Endodermal cell (in vitro differentiated cells): ENCODE measurements at regions not wholly inside any gene's neighbourhood (a gene's known extent, or its start where the extent isn't known, plus 50 kb on each side); places are given as distances from the start of the nearest gene placed in this dataset.
"Not testable (repeated sequence)": the region's sequence is repeated elsewhere in the genome, so short reads cannot be mapped to it uniquely, and the experiment has no call there.

Experiments
- DNase-seq: peaks from one replicate; pipeline ENCODE4 v3.0.0-alpha.2; 2017
- H3K27ac ChIP-seq: 2 replicates; pipeline ENCODE4 v1.5.1; 2013; ENCODE audit warnings: mild to moderate bottlenecking, low read depth, low read length, moderate library complexity
- H3K27me3 ChIP-seq: 2 replicates; pipeline ENCODE4 v1.6.1; 2013; ENCODE audit warnings: mild to moderate bottlenecking, low read length, moderate library complexity; ENCODE audit not compliant: insufficient read depth, control insufficient read depth, poor library complexity, severe bottlenecking
- H3K36me3 ChIP-seq: 2 replicates; pipeline ENCODE4 v1.7.0; 2013; ENCODE audit warnings: mild to moderate bottlenecking, low read length, moderate library complexity; ENCODE audit not compliant: control insufficient read depth, insufficient read depth
- H3K4me1 ChIP-seq: one replicate; pipeline ENCODE4 v1.7.0; 2013; ENCODE audit warnings: low read length; ENCODE audit not compliant: control insufficient read depth, insufficient read depth
- H3K4me3 ChIP-seq: 2 replicates; pipeline ENCODE4 v1.5.1; 2013; ENCODE audit warnings: mild to moderate bottlenecking, low read length, moderate library complexity
- H3K9ac ChIP-seq: 2 replicates; pipeline ENCODE4 v1.6.1; 2013; ENCODE audit warnings: mild to moderate bottlenecking, low read length, moderate library complexity; ENCODE audit not compliant: poor library complexity, severe bottlenecking; ENCODE audit errors: extremely low read depth
- H3K9me3 ChIP-seq: 2 replicates; pipeline ENCODE4 v1.6.1; 2013; ENCODE audit warnings: mild to moderate bottlenecking, low read length, moderate library complexity; ENCODE audit not compliant: control insufficient read depth
- H3K27ac Mint-ChIP-seq: 2 replicates; pipeline ENCODE4 v1.8.0; 2020; ENCODE audit warnings: mixed read lengths
- H3K27me3 Mint-ChIP-seq: 2 replicates; pipeline ENCODE4 v1.8.0; 2021; ENCODE audit warnings: mild to moderate bottlenecking, mixed read lengths; ENCODE audit not compliant: insufficient read depth
- H3K36me3 Mint-ChIP-seq: 2 replicates; pipeline ENCODE4 v1.8.0; 2020; ENCODE audit warnings: low read depth, mixed read lengths
- H3K4me1 Mint-ChIP-seq: 2 replicates; pipeline ENCODE4 v1.8.0; 2020; ENCODE audit warnings: mixed read lengths
- H3K4me3 Mint-ChIP-seq: 2 replicates; pipeline ENCODE4 v1.8.0; 2020; ENCODE audit warnings: mild to moderate bottlenecking, moderate library complexity, mixed read lengths
- H3K9me3 Mint-ChIP-seq: 2 replicates; pipeline ENCODE4 v1.8.0; 2020; ENCODE audit warnings: mild to moderate bottlenecking, mixed read lengths
- WGBS, 2 experiments: methylation state at CpG; one replicate each; pipeline versions ENCODE4 v1.1.5 to v1.1.7; 2013; ENCODE audit warnings: missing lambda C conversion rate in 2 of 2, mixed read lengths in 1 of 2; ENCODE audit not compliant: insufficient coverage in 1 of 2, insufficient read length in 1 of 2; 5-methylcytosine and 5-hydroxymethylcytosine counted together
- TF ChIP-seq, protein P1 (sequence below): fragments of 200-600 bp; sonication (generic); conservative IDR thresholded peaks from 2 replicates; pipeline ENCODE4 v1.5.0; 2021; ENCODE audit warnings: antibody characterized with exemption, mild to moderate bottlenecking

DNA sequence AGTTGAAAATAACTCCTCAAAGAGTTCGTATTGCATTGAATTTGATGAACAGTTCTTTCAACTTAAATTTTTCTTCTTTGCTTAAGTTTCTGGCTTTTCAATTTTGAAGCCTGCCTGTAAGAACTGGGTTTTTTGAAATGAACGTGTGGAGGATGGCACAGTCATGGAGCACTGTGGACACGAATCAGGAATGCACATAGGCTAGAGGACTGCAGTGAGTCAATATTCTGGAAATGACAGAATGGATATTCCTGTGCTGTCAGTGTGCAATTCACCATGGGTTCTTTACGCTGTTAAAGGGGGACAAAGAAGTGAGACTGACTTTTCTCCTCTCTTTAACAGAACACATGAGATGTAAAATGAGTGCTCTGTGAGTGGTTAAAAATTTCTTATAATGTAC lies 368.0 kb upstream of the AGA start:
- no peaks in the 10 kb centered on the region for H3K4me1 ChIP-seq
- H3K27me3 ChIP-seq: no peaks in the 10 kb centered on the region
- TF ChIP-seq, protein P1, sequence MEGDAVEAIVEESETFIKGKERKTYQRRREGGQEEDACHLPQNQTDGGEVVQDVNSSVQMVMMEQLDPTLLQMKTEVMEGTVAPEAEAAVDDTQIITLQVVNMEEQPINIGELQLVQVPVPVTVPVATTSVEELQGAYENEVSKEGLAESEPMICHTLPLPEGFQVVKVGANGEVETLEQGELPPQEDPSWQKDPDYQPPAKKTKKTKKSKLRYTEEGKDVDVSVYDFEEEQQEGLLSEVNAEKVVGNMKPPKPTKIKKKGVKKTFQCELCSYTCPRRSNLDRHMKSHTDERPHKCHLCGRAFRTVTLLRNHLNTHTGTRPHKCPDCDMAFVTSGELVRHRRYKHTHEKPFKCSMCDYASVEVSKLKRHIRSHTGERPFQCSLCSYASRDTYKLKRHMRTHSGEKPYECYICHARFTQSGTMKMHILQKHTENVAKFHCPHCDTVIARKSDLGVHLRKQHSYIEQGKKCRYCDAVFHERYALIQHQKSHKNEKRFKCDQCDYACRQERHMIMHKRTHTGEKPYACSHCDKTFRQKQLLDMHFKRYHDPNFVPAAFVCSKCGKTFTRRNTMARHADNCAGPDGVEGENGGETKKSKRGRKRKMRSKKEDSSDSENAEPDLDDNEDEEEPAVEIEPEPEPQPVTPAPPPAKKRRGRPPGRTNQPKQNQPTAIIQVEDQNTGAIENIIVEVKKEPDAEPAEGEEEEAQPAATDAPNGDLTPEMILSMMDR: no peak
- no peaks in the 10 kb centered on the region for H3K9me3 ChIP-seq
- Mint-ChIP-seq H3K9me3 (no peaks in the 10 kb centered on the region), H3K4me3 (no peak overlapping the region), H3K27ac (no peak overlapping the region), H3K4me1 (no peaks in the 10 kb centered on the region), H3K27me3 (no peaks in the 10 kb centered on the region), H3K36me3 (no peaks in the 10 kb centered on the region)
- no peaks in the 10 kb centered on the region for H3K36me3 ChIP-seq
- no peak overlapping the region for H3K9ac ChIP-seq
- WGBS, 2 experiments: 89 to 90% methylated on average over 2 to 4 of the region's 4 CpGs
- no peak overlapping the region for H3K27ac ChIP-seq
- H3K4me3 ChIP-seq: no peak overlapping the region
- no peak for DNase-seq

DNA sequence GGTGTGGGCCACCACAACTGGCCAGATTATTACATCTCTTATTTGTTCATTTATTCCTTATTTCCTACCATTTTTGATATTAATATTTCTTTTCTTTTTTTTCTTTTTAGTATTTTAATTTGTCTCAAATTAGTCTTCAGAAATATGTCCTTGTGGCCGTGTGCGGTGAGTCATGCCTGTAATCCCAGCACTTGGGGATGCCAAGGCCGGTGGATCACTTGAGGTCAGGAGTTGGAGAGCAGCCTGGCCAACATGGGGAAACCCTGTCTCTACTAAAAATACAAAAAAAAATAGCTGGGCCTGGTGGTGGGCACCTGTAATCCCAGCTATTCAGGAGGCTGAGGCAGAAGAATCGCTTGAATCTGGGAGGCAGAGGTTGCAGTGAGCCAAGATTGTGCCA lies 376.2 kb upstream of the AGA start:
- H3K27ac ChIP-seq, DNase-seq, H3K4me3 ChIP-seq, H3K27me3 Mint-ChIP-seq, H3K27ac Mint-ChIP-seq, H3K9ac ChIP-seq, H3K36me3 Mint-ChIP-seq, H3K9me3 ChIP-seq, H3K4me1 ChIP-seq, H3K4me3 Mint-ChIP-seq, H3K4me1 Mint-ChIP-seq, H3K9me3 Mint-ChIP-seq, H3K36me3 ChIP-seq, H3K27me3 ChIP-seq: not testable (repeated sequence)
- 67 to 91% methylated on average over 1 to 4 of the region's 4 CpGs for WGBS, 2 experiments

DNA sequence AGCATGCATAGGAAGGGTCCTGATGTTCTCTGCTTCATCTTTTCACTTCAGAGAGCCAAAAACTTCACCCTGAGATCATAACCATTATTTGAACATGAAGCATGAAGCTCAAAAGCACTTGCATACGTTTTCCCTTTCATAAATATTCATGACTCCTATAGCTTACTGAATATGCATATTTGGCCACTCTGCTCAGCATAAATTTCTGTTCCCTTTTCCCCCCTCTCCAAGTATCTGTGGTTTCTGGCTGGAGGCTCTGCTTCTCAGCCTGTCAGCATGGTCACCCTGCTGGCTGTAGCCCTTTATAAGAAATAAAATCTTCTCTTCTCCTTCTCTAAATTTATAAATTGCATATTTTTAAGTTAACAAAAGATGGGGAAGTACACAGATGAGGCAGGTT lies 384.7 kb upstream of the AGA start:
- 62 to 82% methylated on average over 1 of the region's 1 CpG for WGBS, 2 experiments

DNA sequence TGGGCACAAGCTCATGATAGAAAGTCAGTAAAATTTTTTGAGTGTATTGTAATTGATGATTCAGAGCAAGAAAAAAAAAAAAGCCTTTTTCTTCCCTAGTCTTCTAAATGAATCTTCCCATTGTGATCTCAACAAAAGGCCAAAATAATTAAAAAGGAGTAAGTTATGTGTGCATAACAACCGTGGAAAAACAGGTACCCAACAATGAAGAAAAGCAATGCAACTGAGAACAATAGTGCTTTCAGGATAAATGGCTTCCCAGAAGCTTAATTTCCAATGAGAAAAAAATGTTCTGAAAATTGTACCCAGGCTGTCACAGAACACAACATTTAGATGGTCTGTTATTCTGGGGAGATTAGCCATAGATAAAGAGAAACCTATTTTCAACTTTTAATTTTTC lies 399.0 kb upstream of the AGA start:
- Histone ChIP-seq H3K27ac (no peak overlapping the region), H3K9ac (no peak overlapping the region), H3K4me3 (no peak overlapping the region), H3K4me1 (no peaks in the 10 kb centered on the region), H3K9me3 (no peaks in the 10 kb centered on the region), H3K36me3 (no peaks in the 10 kb centered on the region), H3K27me3 (no peaks in the 10 kb centered on the region)
- Mint-ChIP-seq H3K4me3 (no peak overlapping the region), H3K27ac (no peak overlapping the region), H3K27me3 (no peaks in the 10 kb centered on the region), H3K9me3 (peaks cover 1% of the 10 kb centered on the region), H3K36me3 (no peaks in the 10 kb centered on the region), H3K4me1 (no peaks in the 10 kb centered on the region)
- WGBS, 2 experiments: 31 to 33% methylated on average over 1 of the region's 1 CpG
- DNase-seq: no peak
- TF ChIP-seq, protein P1: no peak

More for the DNA sequence above, 384.7 kb upstream of the AGA start:
- Histone ChIP-seq H3K9ac (no peak overlapping the region), H3K27ac (no peak overlapping the region), H3K36me3 (no peaks in the 10 kb centered on the region), H3K9me3 (no peaks in the 10 kb centered on the region), H3K4me3 (no peak overlapping the region), H3K27me3 (no peaks in the 10 kb centered on the region), H3K4me1 (no peaks in the 10 kb centered on the region)
- Mint-ChIP-seq H3K4me3 (no peak overlapping the region), H3K27me3 (no peaks in the 10 kb centered on the region), H3K36me3 (no peaks in the 10 kb centered on the region), H3K27ac (no peak overlapping the region), H3K4me1 (no peaks in the 10 kb centered on the region), H3K9me3 (peaks cover 20% of the 10 kb centered on the region)
- TF ChIP-seq, protein P1: no peak
- no peak for DNase-seq
